Type B pancreatic cell (in vitro differentiated cells): ENCODE measurements at regions not wholly inside any gene's neighbourhood (a gene's known extent, or its start where the extent isn't known, plus 50 kb on each side); places are given as distances from the start of the nearest gene placed in this dataset.

ENCODE experiments used
- DNase-seq: peaks from one replicate; pipeline ENCODE4 v3.0.0; 2021; ENCODE audit warnings: mixed read lengths; ENCODE audit not compliant: unreplicated experiment; ENCODE audit errors: extremely low spot score
- H3K27ac Mint-ChIP-seq: 2 replicates; pipeline ENCODE4 v1.8.0; 2021; ENCODE audit warnings: mild to moderate bottlenecking, mixed read lengths
- H3K27me3 Mint-ChIP-seq: 2 replicates; pipeline ENCODE4 v1.8.0; 2021; ENCODE audit warnings: mixed read lengths
- H3K36me3 Mint-ChIP-seq: 2 replicates; pipeline ENCODE4 v1.8.0; 2021; ENCODE audit warnings: mixed read lengths
- H3K4me1 Mint-ChIP-seq: one replicate; pipeline ENCODE4 v1.8.0; 2021; ENCODE audit warnings: mixed read lengths; ENCODE audit not compliant: unreplicated experiment
- H3K4me3 Mint-ChIP-seq: 2 replicates; pipeline ENCODE4 v1.8.0; 2021; ENCODE audit warnings: mild to moderate bottlenecking, mixed read lengths
- H3K9me3 Mint-ChIP-seq: 2 replicates; pipeline ENCODE4 v1.8.0; 2021; ENCODE audit warnings: mixed read lengths
- CTCF ChIP-seq: fragments of 200-600 bp; sonication (generic); conservative IDR thresholded peaks from 2 replicates; pipeline ENCODE4 v1.5.0; 2021; ENCODE audit warnings: antibody characterized with exemption, mild to moderate bottlenecking

GRCh38 chr5:135141303-135142268 is 107.6 kb upstream of the PITX1 start:
- H3K4me1 Mint-ChIP-seq = peaks cover 7% of the 10 kb centered on the region
- peaks cover 32% of the 10 kb centered on the region for H3K27me3 Mint-ChIP-seq
- H3K36me3 Mint-ChIP-seq = no peaks in the 10 kb centered on the region
- TF ChIP-seq CTCF = no peak
- H3K4me3 Mint-ChIP-seq = no peak overlapping the region
- no peaks in the 10 kb centered on the region for H3K9me3 Mint-ChIP-seq
- no peak overlapping the region for H3K27ac Mint-ChIP-seq
- DNase-seq = no peak

- Mint-ChIP-seq H3K27ac (no peak overlapping the region), H3K4me1 (peaks cover 7% of the 10 kb centered on the region), H3K27me3 (peaks cover 36% of the 10 kb centered on the region), H3K4me3 (no peak overlapping the region), H3K9me3 (no peaks in the 10 kb centered on the region), H3K36me3 (no peaks in the 10 kb centered on the region)
- no peak for TF ChIP-seq CTCF
- DNase-seq = no peak
These were observed 106.6 kb upstream of the PITX1 start for GRCh38 chr5:135140446-135141204.

GRCh38 chr5:135139381-135140134 is 105.5 kb upstream of the PITX1 start:
- no peak for TF ChIP-seq CTCF
- peaks cover 43% of the 10 kb centered on the region for H3K27me3 Mint-ChIP-seq
- no peak overlapping the region for H3K27ac Mint-ChIP-seq
- no peak for DNase-seq
- H3K9me3 Mint-ChIP-seq = no peaks in the 10 kb centered on the region
- no peaks in the 10 kb centered on the region for H3K36me3 Mint-ChIP-seq
- peaks cover 7% of the 10 kb centered on the region for H3K4me1 Mint-ChIP-seq
- no peak overlapping the region for H3K4me3 Mint-ChIP-seq

- no peak overlapping the region for H3K4me3 Mint-ChIP-seq
- H3K4me1 Mint-ChIP-seq = peaks cover 7% of the 10 kb centered on the region
- no peaks in the 10 kb centered on the region for H3K9me3 Mint-ChIP-seq
- no peaks in the 10 kb centered on the region for H3K36me3 Mint-ChIP-seq
- no peak overlapping the region for H3K27ac Mint-ChIP-seq
- TF ChIP-seq CTCF = no peak
- peaks cover 48% of the 10 kb centered on the region for H3K27me3 Mint-ChIP-seq
- DNase-seq = no peak
These were observed 104.3 kb upstream of the PITX1 start for GRCh38 chr5:135138116-135138850.
